HG03025 (cell line): ENCODE measurements at regions not wholly inside any gene's neighbourhood (a gene's known extent, or its start where the extent isn't known, plus 50 kb on each side); places are given as distances from the start of the nearest gene placed in this dataset.

Experiments
- ATAC-seq: cut with Tn5 transposase; IDR thresholded peaks from one replicate; pipeline ENCODE4 v1.9.1; 2021; ENCODE audit warnings: mild to moderate bottlenecking, moderate library complexity; ENCODE audit not compliant: unreplicated experiment, low FRiP score

DNA sequence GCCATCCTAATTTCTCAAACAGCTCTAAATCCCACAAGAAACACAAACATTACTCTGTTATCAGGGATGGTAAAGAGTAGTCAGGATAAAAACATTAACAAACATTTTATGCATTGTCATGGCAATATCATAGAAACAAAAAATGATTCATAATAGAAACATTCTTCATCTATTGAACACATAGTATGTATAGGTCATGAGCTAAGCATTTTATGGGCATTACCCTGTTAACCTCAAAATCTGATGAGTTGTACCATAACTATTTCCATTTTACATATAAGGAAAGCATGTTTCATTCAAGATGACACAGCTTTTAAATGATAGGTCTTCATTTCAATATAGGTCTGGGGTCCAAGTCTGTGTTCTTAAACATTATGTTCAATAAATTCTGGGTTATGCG is 344.9 kb downstream of the RND3 start:
- ATAC-seq = no peak

DNA sequence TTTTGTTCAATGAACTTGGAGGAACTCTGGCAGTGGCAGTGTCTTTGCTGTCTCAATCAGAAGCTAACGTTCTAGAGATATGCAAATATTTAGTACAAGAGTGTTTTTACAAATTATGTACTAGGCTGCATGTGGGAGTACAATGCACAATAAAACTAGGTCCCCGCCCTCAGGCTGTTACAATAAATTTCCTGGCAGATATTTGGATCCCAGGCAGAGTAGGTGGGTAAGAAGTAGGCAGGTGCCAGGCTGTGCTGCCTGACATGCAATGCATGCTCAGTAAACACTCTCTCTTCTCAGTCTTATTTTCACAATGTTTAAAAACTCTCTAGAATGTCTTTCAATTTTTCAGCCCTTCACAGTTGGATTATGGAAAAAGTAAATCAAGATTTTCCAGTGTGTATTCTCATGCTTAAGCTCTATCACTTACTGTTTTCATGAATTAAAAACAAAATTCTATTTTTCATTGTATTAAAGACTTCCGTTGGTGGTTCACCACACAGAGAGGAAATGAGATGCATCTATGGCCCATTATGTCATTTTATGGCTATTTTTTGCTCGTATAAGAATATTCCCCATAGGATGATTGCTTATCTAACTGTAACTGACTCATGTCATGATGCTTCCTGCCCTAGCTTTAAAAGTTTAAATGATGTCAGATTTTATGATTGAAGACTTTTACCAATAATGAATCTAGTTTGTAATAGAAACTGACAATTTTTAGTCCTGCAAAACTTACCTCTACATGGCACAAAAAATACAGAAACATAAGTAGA is 346.1 kb downstream of the RND3 start:
- no peak for ATAC-seq

DNA sequence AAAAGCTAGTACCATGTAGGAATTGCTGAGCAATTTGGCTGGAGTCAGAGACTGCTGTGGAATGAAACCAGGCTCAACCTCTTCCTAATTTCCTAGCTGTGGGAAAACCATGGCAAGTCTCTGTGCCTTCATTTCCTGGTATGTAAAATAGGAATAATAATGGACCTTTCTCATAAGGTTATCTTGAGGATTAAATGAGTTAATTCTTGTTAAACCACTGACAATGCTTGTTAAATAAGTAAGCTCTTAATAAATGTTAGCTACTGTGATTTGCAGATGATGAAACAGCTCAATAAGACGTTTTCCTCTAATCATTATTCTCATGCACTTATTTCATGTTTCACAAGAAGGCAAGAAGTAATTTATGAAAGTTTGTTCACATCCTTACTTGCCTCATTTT is 346.7 kb downstream of the RND3 start:
- no peak for ATAC-seq

DNA sequence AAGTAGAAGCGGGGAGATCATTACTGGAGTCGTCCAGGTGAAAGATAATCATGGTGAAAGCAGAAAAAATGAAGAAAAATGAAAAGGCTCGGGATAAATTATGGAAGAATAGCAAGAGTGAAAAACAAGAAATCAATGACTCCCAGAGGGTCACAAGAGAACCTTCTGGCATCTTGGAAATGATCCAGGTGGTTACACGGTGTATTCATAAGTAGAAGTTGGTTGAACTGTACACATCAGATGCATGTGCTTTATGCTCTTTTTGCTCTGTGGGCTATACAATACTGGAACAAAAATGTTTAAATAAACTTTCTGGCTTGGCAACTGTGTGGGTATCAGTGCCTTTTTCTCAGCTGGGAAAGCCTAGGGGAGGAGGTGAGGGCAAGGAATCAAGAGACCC is 348.9 kb downstream of the RND3 start:
- ATAC-seq = no peak

DNA sequence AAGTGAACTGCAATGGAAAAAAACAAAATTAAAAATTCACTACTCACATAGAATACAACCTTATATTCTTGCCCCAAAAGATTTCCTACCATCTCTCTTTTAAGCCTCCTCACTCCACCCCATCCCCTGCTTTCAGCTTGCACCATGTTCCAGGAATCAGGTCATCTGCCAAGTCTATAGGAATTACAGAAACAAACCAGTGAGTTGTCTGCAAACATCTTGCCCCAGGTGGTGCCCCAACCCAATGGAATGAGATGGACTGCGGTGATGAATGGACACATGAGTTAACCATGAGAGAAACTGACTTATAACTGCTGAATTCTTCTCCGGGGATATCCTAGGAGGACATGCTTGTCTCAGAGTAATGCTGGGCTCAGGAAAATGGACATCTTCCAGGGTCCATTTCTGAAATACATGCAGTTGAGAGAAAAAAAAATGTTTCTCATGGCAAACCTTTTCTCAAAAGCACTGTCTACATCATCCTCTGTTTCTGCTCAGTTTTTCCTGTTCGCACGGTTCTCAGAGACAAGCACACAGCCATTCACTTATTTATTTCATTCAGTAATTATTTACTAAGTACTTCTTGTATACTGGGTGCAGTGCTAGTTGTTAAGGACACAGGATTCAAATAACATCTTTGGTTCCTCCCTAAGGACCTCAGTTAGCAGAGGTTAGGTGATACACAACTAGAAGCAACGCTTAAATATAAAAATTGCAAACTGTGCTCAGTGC is 350.0 kb downstream of the RND3 start:
- no peak for ATAC-seq

DNA sequence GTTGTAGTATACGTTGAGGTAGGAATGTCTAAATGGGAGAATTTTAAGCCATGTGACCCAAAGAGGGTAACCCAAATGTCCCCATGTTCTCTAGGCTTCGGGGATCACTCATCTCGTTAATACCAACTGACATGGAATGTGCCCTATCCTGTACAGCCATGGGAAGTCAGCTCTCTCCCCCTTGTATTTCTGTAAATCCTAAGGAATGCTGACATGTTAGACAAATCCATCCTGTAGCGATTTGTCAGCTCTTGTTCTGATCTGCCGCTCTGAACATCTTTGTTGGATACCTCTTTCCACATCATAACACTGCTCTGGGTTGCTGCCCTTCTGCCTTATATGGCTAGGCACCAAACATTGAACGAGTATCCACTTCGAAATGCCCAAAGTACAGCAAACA is 350.6 kb downstream of the RND3 start:
- ATAC-seq = no peak

DNA sequence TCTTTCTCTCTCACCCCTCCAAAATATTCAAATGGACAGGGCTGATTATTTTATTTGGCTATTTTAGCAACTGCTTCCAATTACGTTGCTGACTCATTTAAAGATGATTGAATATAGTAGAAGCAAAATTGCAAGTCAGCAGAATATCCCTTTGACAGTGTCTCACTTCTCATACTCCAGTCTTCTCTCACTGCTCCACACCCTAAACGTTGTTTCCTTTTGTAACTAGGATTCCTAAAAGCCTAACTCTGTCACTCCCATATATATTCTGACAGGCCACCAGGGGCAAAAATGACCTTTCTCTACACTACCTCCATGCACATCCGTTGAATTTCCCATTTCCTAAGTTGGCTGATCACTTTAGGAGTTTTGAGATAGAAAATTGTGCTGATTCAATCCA is 351.1 kb downstream of the RND3 start:
- ATAC-seq = no peak

DNA sequence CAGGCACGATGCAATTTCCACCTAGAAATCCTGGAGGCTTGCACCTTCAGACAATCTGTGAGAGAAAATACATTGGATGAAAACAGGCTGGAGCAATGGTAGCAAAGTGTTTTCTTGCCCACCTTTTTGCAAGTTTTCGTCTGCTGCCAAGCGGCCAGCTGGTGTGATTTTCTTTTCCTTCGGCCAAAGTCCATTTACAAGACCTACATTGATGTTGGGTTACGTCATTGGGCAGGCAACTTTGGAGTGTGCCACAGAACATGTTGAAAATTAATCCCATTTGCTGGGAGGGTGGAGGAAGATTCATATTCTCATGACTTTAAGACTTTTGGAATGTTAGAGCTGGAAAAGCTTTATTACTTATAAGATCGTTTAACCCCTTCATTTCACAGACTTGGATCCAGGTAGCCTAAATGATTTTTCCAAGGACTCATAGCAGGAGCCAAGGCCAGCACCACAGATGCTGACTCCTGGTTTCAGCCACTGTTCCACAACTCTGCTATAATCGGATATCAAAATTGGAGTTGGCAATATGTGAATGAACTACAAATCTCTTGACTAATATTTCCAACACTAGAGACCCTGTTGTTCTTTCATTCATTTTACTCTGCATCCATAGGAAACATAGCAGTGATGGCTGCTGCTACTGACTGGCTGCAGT is 352.1 kb downstream of the RND3 start:
- no peak for ATAC-seq

DNA sequence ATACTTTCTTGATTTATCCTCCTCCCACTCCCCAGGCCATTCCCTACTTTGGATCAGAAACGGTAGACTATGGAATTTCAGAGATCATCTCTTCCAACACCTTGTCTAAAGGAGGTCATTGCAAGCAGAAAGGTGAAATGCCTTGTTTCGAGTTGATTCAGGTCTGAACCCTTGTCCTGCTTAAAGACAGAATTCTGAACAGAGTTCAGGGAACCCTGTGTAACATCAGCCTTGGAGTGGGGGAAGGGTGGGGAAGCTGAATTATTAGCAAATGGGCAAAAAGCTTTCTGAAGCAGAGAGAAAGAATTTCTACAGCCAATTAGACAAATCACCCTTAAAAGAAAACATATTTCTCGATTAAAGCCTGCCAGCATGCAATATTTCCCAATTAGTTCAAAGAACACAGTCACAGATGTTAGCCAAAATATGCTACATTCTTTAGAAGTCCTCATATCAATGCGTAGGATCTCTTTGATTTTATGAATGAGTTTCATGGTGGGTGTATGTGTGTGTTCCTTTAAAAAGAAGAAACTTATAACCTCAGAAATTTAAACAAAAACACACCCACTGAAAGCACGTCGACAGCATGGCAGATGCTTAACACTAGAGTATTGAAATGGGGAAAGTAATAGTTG is 353.1 kb downstream of the RND3 start:
- no peak for ATAC-seq

DNA sequence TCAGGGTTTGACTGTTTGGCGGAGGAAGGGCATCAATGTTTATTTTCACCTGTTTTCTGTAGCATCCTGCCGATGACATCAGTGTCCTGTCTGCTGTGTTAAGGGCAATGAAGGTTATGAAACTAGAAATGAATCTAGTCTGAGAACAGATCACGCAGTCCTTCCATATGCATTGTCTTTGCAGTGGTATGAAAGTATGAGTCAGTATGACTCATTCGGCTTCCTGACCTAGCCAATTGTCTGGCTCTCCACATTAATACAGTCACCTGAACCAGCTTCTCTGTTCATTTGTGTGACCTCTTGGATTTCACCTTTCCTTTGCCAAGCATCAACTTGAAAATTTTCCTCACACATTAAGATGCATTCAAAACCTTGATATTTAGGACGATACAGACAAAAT is 353.8 kb downstream of the RND3 start:
- no peak for ATAC-seq

DNA sequence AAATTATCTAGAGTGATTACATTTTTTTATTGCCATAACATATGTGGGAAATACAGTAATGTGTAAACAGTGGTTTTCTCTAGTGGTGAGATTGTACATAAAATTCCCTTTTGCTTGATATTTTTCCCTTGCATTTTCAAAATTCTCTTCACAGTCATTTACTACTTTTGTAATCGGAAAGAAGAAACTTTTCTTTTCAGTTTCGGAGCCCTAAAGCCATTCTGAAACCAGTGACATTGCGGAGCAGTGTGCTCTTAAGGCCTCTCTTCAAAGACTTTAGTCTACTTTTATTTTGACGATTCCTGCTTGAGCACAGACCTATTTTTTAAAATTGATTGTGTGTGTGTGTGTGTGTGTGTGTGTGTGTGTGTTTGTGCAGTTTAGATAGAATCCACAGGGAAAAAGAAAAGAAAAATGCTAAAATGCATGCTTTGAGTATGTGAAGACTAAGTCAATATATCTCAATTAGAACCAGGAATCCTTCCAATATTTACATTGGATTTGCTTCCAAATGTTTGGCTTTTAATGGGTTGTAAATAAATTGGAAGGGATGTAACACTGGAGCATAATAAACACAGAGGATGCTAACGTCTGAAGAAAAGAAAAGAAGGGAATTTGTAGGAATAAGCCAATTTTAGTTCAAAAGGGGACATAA is 357.4 kb downstream of the RND3 start:
- no peak for ATAC-seq

DNA sequence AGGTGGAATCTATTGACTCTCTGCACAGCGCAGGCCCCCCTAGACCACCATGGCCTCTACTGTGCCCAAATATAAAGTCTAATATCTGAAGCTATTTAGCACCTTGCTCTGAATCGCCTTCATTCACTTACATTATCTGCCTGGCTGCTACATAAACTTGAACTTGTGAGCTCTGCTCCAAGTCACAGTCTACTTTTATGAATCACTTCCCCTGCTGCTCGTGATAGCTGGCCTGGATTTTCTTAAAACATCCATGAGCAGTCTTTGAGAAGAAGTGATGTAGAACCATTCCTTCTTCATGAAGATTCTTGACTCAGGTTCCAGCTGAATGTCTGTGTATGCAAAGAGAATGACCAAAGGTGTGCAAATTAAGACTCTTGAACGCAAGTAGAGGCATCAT is 359.5 kb downstream of the RND3 start:
- ATAC-seq = no peak

DNA sequence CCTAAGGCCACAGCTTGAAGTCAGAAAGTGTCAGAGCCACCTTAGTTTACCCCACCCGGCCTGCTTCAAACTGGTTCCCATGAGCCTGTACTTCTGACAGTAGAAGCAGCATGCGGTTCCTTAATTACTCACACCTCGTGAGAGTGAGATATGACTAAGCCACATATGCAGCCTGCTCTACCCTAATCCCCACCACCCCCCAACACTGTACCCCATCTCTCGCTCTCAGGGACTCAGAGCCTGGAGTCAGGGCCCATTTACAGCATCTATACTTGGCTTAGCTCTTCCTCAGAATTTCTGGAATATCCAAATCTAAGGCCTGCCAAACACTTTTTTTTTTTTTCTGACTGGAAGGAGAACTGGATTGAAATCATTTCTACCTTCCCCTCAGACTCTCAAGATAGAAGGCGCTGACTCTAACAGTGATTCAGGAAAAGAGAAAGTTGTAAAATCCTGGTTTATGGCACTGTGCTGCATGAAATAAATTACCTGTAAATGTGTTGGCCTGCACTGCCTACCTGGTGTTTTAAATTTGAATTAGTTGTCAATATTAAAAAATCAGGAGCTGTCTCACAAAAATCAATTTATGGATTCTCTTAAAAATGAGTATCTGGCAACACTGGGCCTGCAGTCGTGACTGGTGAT is 360.0 kb downstream of the RND3 start:
- ATAC-seq = no peak

DNA sequence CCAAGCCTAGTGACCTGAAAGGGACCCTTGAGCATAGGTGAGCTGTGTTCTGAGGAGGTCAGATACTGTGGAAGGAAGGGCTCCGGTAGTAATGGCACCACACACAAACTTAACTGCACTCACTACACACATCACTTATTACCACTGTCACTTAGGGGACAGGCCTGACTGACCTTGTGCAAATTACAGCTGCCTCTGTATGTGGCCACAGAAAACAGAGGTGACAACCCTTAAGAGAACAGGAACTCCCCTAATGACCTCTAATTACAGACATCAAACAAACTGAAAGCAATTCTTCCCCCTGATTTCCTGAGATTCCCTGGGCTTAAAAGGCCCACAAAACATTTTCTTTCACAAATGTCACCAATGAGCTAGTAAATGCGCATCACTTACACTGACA is 360.6 kb downstream of the RND3 start:
- no peak for ATAC-seq

DNA sequence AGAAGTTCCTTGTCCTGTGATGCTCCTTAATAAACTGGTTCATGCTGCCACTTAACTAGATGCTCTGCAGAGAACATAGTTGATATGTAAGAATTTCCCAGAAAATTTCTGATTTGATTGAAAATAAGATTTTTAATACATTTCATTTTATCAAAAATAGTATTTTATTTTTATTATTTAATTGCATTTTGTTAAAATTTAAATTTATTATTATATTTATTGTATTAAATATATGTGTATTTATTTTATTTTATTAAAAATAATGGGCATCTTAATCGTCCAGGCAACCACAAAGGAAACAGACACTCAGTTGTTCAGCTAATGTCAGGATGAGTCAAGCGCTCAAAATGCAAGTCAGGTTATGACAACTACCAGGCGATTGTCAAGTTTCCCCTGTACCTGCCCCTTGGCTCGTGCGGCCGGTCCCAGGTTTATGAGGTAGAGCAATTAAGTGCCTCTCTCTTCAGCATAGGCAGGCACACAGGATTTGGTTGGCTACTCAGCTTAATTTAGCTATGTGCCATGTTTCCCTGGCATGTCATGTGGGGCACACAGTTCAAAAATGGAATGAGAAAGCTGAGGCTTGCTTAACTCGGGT is 361.2 kb downstream of the RND3 start:
- ATAC-seq = no peak

DNA sequence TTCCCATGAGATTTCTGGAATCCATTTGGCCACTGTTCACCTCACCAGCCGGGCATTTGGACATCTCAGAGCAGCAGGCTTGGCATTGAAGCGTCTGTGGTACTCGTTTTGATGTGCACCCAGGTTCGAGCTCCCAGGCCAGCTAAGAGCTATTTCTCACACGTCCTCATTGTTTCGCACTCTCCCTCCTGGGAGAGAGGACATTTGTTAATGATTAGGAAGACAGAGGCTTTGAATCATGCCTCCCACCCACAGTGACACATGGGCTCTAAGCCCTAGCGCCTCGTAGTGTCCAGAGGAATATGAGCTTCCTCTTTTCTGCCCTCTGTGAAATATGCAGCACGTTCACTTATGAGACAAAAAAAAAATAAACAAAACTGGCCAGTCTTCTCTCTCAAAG is 361.8 kb downstream of the RND3 start:
- no peak for ATAC-seq

DNA sequence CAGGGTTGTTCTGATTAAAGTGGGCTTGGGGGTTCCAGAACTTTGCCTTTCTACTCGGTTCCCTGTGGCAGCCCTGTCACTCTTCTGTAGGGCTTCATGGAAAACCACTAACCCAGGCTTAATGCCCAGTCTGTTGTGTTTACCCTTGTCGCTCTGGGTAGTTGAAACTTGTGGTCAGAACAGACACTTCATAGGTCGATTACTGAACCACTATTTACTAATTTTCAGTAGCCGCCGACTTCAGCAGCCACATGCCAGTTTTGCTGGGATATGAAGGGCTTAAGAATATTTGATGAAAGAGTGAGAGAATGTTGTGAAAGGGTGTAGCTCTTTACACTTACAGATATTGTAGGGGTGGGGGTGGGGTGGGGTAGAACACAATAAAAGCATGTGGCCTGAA is 362.3 kb downstream of the RND3 start:
- no peak for ATAC-seq

DNA sequence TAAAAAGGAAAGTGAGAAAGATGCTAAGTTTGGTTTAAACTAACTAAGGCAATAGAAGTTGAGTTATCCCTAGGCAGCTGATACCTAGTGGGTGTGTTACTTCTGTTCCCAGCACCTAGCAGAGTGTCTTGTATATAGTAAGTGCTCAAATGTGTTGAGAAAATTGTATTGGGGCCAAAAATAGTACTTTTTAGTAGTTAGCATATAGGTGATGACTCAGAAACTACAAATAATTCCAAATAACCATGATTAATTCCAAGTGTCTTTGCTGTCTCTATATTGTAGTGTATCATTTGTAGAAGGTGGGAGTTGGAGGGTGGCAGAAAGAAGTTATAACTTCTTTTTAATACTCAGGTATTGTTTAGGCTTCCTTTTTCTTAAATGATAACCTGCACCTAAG is 362.7 kb downstream of the RND3 start:
- no peak for ATAC-seq

DNA sequence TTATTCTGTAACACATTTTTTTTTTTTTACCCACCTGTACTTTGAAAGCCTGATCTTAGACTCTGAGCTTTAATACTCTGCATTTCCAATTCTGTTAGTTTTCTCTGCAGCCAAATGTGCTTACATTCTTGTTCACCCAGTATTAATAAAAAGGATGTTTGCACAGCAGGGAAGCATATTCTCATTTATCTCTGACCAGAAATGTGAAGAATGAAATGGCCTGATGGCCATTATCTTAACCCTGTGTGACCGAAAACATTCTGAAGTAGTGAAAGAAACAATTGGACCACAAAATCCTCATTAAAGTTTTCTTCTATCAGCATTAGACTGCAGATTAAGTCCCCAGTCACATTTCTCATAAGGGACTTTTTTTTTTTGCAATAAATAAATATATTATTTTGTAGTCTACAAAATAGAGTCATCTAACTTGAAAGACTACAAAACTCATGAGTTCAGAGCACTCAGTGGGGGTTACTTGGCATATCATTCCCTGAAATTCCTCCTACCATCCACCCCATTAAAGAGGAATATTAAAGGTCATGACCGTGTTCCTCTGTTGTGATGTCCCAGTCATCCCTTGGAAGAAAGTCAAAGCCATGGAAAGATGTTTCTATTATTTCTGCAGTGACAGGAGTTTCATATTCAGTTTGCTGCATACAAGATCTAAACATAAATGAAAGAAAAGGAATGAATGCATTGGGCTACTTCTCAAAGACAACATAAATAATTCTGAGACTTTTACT is 364.4 kb downstream of the RND3 start:
- no peak for ATAC-seq
